HG03175 (cell line): ENCODE measurements at regions not wholly inside any gene's neighbourhood (a gene's known extent, or its start where the extent isn't known, plus 50 kb on each side); places are given as distances from the start of the nearest gene placed in this dataset.
"Not testable (repeated sequence)": the region's sequence is repeated elsewhere in the genome, so short reads cannot be mapped to it uniquely, and the experiment has no call there.

Source experiments
- ATAC-seq: cut with Tn5 transposase; IDR thresholded peaks from one replicate; pipeline ENCODE4 v1.9.1; 2021; ENCODE audit warnings: mild to moderate bottlenecking, moderate library complexity; ENCODE audit not compliant: unreplicated experiment

GRCh38 chrY:19644889-19645638 is 99.5 kb downstream of the KDM5D start:
- ATAC-seq, result no peak

- ATAC-seq, result peak; percentile 56
These were observed 106.7 kb downstream of the KDM5D start for GRCh38 chrY:19637651-19638347.

- ATAC-seq, result no peak
These were observed 115.6 kb downstream of the KDM5D start for GRCh38 chrY:19628926-19629325.

GRCh38 chrY:19622392-19622791 is 122.1 kb downstream of the KDM5D start:
- ATAC-seq, result no peak

GRCh38 chrY:19621756-19622155 is 122.8 kb downstream of the KDM5D start:
- no peak for ATAC-seq

- ATAC-seq, result no peak
These were observed 143.4 kb downstream of the KDM5D start for GRCh38 chrY:19601113-19601512.

GRCh38 chrY:19600711-19601110 is 143.8 kb downstream of the KDM5D start:
- ATAC-seq, result no peak

- no peak for ATAC-seq
These were observed 154.3 kb downstream of the KDM5D start for GRCh38 chrY:19590235-19590634.

GRCh38 chrY:19589664-19590063 is 154.9 kb downstream of the KDM5D start:
- ATAC-seq, result no peak

- no peak for ATAC-seq
These were observed 157.2 kb downstream of the KDM5D start for GRCh38 chrY:19587311-19587710.

GRCh38 chrY:19580990-19581389 is 163.5 kb downstream of the KDM5D start:
- not testable (repeated sequence) for ATAC-seq

- no peak for ATAC-seq
These were observed 166.1 kb downstream of the KDM5D start for GRCh38 chrY:19578281-19578874.

GRCh38 chrY:19577250-19577649 is 167.3 kb downstream of the KDM5D start:
- no peak for ATAC-seq

- ATAC-seq, result no peak
These were observed 169.6 kb downstream of the KDM5D start for GRCh38 chrY:19574939-19575338.

GRCh38 chrY:19573646-19574045 is 170.9 kb downstream of the KDM5D start:
- no peak for ATAC-seq

- peak; percentile 36 for ATAC-seq
These were observed 173.5 kb downstream of the KDM5D start for GRCh38 chrY:19570999-19571398.

GRCh38 chrY:19567943-19568342 is 176.6 kb downstream of the KDM5D start:
- ATAC-seq, result peak; percentile 1

GRCh38 chrY:19567051-19567921 is 177.2 kb downstream of the KDM5D start:
- ATAC-seq, result peak; percentile 76

- no peak for ATAC-seq
These were observed 185.4 kb downstream of the KDM5D start for GRCh38 chrY:19559161-19559560.

GRCh38 chrY:19549671-19550466 is 194.7 kb downstream of the KDM5D start:
- ATAC-seq, result no peak
